Astrocyte (in vitro differentiated cells and primary cell): ENCODE measurements at regions not wholly inside any gene's neighbourhood (a gene's known extent, or its start where the extent isn't known, plus 50 kb on each side); places are given as distances from the start of the nearest gene placed in this dataset.

Experiments used
- DNase-seq: peaks from one replicate; pipeline ENCODE4 v3.0.0-alpha.2; 2010; ENCODE audit warnings: low read depth
- FAIRE-seq: peaks from 2 replicates; lab custom pipeline; 2011; peaks lifted over from hg19 to GRCh38; lab: Jason Lieb, UNC
- H2AFZ ChIP-seq: 2 replicates; pipeline ENCODE4 v1.6.0; 2012; ENCODE audit warnings: low read depth, low read length, inconsistent platforms
- H3K27ac ChIP-seq: 2 replicates; pipeline ENCODE4 v1.5.1; 2011; ENCODE audit warnings: low read depth, low read length, inconsistent platforms
- H3K27me3 ChIP-seq: 2 replicates; pipeline ENCODE4 v1.6.0; 2011; ENCODE audit warnings: low read length, inconsistent platforms; ENCODE audit not compliant: insufficient read depth
- H3K36me3 ChIP-seq: 2 replicates; pipeline ENCODE4 v1.5.1; 2011; ENCODE audit warnings: low read length, inconsistent platforms; ENCODE audit not compliant: insufficient read depth
- H3K4me1 ChIP-seq: 2 replicates; pipeline ENCODE4 v1.5.1; 2011; ENCODE audit warnings: low read length, inconsistent platforms; ENCODE audit not compliant: insufficient read depth
- H3K4me2 ChIP-seq: 2 replicates; pipeline ENCODE4 v1.6.0; 2012; ENCODE audit warnings: low read length, inconsistent platforms
- H3K4me3 ChIP-seq: 2 replicates; pipeline ENCODE4 v1.5.1; 2011; ENCODE audit warnings: low read depth, mild to moderate bottlenecking, low read length, inconsistent platforms; ENCODE audit not compliant: insufficient read depth
- H3K79me2 ChIP-seq: 2 replicates; pipeline ENCODE4 v1.6.0; 2012; ENCODE audit warnings: mild to moderate bottlenecking, low read length, inconsistent platforms; ENCODE audit not compliant: insufficient read depth
- H3K9ac ChIP-seq: 2 replicates; pipeline ENCODE4 v1.6.0; 2012; ENCODE audit warnings: mild to moderate bottlenecking, low read length, inconsistent platforms
- H3K9me3 ChIP-seq: 2 replicates; pipeline ENCODE4 v1.5.1; 2012; ENCODE audit warnings: low read depth, mild to moderate bottlenecking, low read length, inconsistent platforms; ENCODE audit not compliant: insufficient read depth
- H4K20me1 ChIP-seq: 2 replicates; pipeline ENCODE4 v1.6.0; 2012; ENCODE audit warnings: low read length, inconsistent platforms; ENCODE audit not compliant: insufficient read depth
- H3K27ac Mint-ChIP-seq: one replicate; pipeline ENCODE4 v1.8.0; 2021; ENCODE audit warnings: mild to moderate bottlenecking, mixed read lengths; ENCODE audit not compliant: unreplicated experiment
- H3K27me3 Mint-ChIP-seq: one replicate; pipeline ENCODE4 v1.8.0; 2021; ENCODE audit warnings: low read depth, mixed read lengths; ENCODE audit not compliant: unreplicated experiment
- H3K36me3 Mint-ChIP-seq: one replicate; pipeline ENCODE4 v1.8.0; 2021; ENCODE audit warnings: low read depth, mixed read lengths; ENCODE audit not compliant: unreplicated experiment
- H3K4me1 Mint-ChIP-seq: one replicate; pipeline ENCODE4 v1.8.0; 2021; ENCODE audit warnings: low read depth, mixed read lengths; ENCODE audit not compliant: unreplicated experiment
- H3K4me3 Mint-ChIP-seq: one replicate; pipeline ENCODE4 v1.8.0; 2021; ENCODE audit warnings: mild to moderate bottlenecking, moderate library complexity, mixed read lengths; ENCODE audit not compliant: unreplicated experiment
- H3K9me3 Mint-ChIP-seq: one replicate; pipeline ENCODE4 v1.8.0; 2021; ENCODE audit warnings: mild to moderate bottlenecking, mixed read lengths; ENCODE audit not compliant: unreplicated experiment
- EZH2 ChIP-seq: IDR thresholded peaks from 2 replicates; pipeline ENCODE4 v1.6.1; 2012; ENCODE audit warnings: mild to moderate bottlenecking, low read length, inconsistent platforms; ENCODE audit not compliant: insufficient read depth
- TF ChIP-seq, protein P1 (sequence below): IDR thresholded peaks from 2 replicates; pipeline ENCODE4 v1.5.1; 2011; ENCODE audit warnings: low read depth, mild to moderate bottlenecking, inconsistent platforms, low read length, moderate library complexity; ENCODE audit not compliant: insufficient read depth

GRCh38 chr5:87110721-87111120, 157.0 kb upstream of the RASA1 start:
- Mint-ChIP-seq H3K4me3 (no peak overlapping the region), H3K9me3 (peaks cover 2% of the 10 kb centered on the region), H3K27ac (no peak overlapping the region), H3K36me3 (no peaks in the 10 kb centered on the region), H3K27me3 (no peaks in the 10 kb centered on the region), H3K4me1 (peaks cover 21% of the 10 kb centered on the region)
- no peak for TF ChIP-seq EZH2
- TF ChIP-seq, protein P1, sequence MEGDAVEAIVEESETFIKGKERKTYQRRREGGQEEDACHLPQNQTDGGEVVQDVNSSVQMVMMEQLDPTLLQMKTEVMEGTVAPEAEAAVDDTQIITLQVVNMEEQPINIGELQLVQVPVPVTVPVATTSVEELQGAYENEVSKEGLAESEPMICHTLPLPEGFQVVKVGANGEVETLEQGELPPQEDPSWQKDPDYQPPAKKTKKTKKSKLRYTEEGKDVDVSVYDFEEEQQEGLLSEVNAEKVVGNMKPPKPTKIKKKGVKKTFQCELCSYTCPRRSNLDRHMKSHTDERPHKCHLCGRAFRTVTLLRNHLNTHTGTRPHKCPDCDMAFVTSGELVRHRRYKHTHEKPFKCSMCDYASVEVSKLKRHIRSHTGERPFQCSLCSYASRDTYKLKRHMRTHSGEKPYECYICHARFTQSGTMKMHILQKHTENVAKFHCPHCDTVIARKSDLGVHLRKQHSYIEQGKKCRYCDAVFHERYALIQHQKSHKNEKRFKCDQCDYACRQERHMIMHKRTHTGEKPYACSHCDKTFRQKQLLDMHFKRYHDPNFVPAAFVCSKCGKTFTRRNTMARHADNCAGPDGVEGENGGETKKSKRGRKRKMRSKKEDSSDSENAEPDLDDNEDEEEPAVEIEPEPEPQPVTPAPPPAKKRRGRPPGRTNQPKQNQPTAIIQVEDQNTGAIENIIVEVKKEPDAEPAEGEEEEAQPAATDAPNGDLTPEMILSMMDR: no peak
- FAIRE-seq: no peak
- Histone ChIP-seq H3K36me3 (no peaks in the 10 kb centered on the region), H3K4me1 (peaks cover 20% of the 10 kb centered on the region), H3K9me3 (no peaks in the 10 kb centered on the region), H3K9ac (no peak overlapping the region), H3K27me3 (no peaks in the 10 kb centered on the region), H2AFZ (no peak overlapping the region), H3K79me2 (no peaks in the 10 kb centered on the region), H3K27ac (no peak overlapping the region), H4K20me1 (no peaks in the 10 kb centered on the region), H3K4me3 (no peak overlapping the region), H3K4me2 (no peak overlapping the region)
- DNase-seq: no peak

- no peak overlapping the region for H3K4me3 Mint-ChIP-seq
- no peaks in the 10 kb centered on the region for H3K9me3 ChIP-seq
- no peaks in the 10 kb centered on the region for H3K36me3 Mint-ChIP-seq
- H3K27me3 Mint-ChIP-seq: no peaks in the 10 kb centered on the region
- DNase-seq: peak; percentile 95
- no peak overlapping the region for H3K4me3 ChIP-seq
- H3K9me3 Mint-ChIP-seq: peaks cover 2% of the 10 kb centered on the region
- H3K4me2 ChIP-seq: peak overlapping the region; percentile 70
- H3K27me3 ChIP-seq: no peaks in the 10 kb centered on the region
- no peaks in the 10 kb centered on the region for H3K36me3 ChIP-seq
- H3K79me2 ChIP-seq: no peaks in the 10 kb centered on the region
- peaks cover 32% of the 10 kb centered on the region for H3K4me1 Mint-ChIP-seq
- H3K9ac ChIP-seq: peak overlapping the region; percentile 59
- H3K4me1 ChIP-seq: peaks cover 27% of the 10 kb centered on the region
- peak; percentile 98 for FAIRE-seq
- H3K27ac Mint-ChIP-seq: peak overlapping the region; percentile 79
- H4K20me1 ChIP-seq: no peaks in the 10 kb centered on the region
- no peak overlapping the region for H2AFZ ChIP-seq
- H3K27ac ChIP-seq: peak overlapping the region; percentile 87
- TF ChIP-seq EZH2: no peak
- TF ChIP-seq, protein P1: no peak
Observed at GRCh38 chr5:87113861-87114260, 153.8 kb upstream of the RASA1 start.

GRCh38 chr5:87114631-87115030, 153.1 kb upstream of the RASA1 start:
- Histone ChIP-seq H3K27me3 (no peaks in the 10 kb centered on the region), H3K4me3 (no peak overlapping the region), H3K4me2 (peak overlapping the region; percentile 6), H3K36me3 (no peaks in the 10 kb centered on the region), H3K9me3 (no peaks in the 10 kb centered on the region), H3K79me2 (no peaks in the 10 kb centered on the region), H3K9ac (peak overlapping the region; percentile 27), H2AFZ (peak overlapping the region; percentile 37), H3K4me1 (peaks cover 27% of the 10 kb centered on the region), H3K27ac (peak overlapping the region; percentile 87), H4K20me1 (no peaks in the 10 kb centered on the region)
- FAIRE-seq (peak; percentile 13), DNase-seq (no peak)
- Mint-ChIP-seq H3K9me3 (peaks cover 2% of the 10 kb centered on the region), H3K27ac (peak overlapping the region; percentile 79), H3K36me3 (no peaks in the 10 kb centered on the region), H3K27me3 (no peaks in the 10 kb centered on the region), H3K4me3 (no peak overlapping the region), H3K4me1 (peaks cover 34% of the 10 kb centered on the region)
- TF ChIP-seq, protein P1: no peak
